ENCODE measurements at regions not wholly inside any gene's neighbourhood (a gene's known extent, or its start where the extent isn't known, plus 50 kb on each side); places are given as distances from the start of the nearest gene placed in this dataset.

DNA sequence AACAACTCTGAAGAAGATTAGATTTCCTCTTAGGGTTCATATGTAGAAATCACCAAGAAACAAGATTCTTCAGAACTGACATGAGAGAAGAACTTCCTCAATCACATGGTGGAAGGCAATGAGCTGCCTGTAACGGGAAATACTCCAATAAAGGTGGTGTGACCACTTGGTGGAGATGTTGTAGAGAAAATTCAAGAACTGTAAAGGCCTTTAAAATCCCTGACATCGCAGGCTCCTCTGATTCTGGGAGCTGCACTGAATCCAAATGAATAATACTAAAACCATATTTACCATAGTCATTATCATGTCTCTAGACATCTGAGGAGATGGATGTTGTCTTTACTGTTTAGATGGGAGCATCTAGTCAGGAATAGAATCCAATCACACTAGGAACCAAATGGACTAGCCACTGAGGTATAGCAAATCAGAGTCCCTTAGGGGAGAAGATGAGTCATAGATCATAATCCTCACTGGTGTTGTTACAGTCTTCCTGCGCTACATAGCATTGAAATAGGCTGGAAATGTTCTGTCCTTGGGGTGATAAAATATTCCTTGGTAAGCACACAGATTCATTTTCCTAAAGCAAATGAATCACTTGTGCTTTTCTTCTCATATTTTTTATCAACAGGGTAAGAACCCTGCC is 321.6 kb upstream of the TENM4 start:
- DNase-seq, result no peak

GRCh38 chr11:79758325-79758724 is 317.5 kb upstream of the TENM4 start:
- DNase-seq, result no peak

DNA sequence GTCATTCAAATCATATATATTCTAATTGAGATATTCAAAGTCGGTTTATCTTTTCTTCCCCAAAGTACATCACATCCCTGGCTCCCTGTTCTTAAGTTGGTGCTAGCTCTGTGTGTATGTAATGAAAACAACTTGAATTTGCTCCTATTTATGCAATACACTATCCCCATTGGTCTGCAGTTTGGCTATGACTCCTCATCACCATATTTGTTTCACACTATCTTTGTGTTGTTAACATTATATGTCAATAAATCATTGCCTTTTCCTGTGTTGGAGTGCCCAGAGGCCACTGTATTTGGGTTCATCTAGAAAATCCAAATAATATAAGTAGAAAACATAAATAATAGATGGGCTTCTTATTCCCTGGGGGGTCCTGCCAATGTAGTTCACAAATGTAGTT is 306.6 kb upstream of the TENM4 start:
- DNase-seq, result no peak

DNA sequence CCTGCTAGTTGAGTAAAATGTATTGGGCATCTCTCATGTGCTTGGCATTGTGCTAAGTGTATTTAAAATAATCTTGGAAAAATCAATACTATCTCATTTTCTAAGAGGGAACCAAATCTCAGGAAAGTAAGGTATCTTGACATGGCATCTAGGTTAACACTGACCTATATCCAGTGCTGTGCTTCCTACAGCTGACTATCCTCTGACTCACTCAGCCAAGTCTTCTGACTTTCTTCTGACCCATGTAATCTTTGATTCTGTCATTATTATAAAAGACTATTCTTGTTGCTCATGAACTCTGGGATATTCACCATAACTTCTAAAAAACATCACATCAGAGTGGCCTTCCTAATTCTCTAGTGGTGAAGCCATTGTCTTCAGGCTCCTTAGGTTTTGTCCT is 304.1 kb upstream of the TENM4 start:
- DNase-seq, result no peak

DNA sequence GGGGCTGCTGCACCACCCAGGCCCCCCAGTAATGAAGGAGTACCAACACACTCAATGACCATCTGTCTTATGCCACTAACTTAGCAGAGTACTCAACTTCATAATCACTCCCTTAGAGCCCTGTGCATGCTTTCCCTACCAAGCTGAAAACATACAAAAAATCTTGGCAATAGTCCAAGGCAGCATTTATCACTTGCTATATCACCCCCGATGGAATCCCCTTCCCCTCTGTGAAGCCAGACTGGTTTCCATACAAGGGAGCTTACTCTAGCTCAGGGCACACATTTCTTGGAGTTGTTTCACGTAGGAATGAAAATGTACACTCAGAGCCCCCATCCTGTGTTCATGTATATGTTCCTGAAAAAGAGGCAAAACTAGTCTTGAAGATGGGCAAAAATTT is 301.3 kb upstream of the TENM4 start:
- no peak for DNase-seq

DNA sequence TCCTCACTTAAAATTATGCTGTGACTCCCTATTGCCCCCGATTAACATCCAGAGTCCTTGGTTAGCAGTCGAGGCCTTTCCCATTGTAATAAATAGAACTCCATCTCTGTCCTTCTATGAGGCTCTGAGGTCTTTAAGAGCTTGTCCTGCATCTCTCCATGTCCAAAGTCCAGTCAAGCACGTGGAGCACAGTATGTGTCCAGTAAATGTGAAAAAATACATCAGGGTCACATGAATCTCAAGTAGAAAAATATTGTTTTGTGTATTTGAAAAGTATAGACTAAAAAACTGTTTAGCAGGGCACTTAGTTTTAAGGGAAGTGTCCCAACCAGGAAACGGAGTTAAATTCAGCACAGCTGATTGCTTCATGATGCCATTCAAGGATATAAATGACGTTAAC is 298.8 kb upstream of the TENM4 start:
- DNase-seq, result no peak

- DNase-seq, result no peak
Observed at GRCh38 chr11:79727221-79727620, 286.4 kb upstream of the TENM4 start.

GRCh38 chr11:79720115-79720514 is 279.3 kb upstream of the TENM4 start:
- DNase-seq, result no peak

- peak; percentile 68 for DNase-seq
Observed at GRCh38 chr11:79708319-79708932, 267.6 kb upstream of the TENM4 start.

DNA sequence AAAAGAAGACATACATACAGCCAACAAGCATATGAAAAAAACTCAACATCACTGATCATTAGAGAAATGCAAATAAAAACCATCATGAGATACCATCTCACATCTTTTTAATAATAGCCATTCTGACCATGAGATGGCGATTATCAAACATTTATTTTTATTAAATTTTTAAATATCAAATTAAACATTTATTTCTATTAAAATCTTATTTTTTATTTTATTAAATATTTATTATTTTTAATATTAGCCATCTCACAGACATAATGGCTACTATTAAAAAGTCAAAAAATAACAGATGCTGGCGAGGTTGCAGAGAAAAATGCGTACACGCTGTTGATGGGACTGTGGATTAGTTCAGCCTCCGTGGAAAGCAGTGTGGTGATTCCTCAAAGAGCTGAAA is 264.8 kb upstream of the TENM4 start:
- DNase-seq, result no peak

GRCh38 chr11:79702303-79702702 is 261.5 kb upstream of the TENM4 start:
- no peak for DNase-seq

GRCh38 chr11:79699246-79699645 is 258.4 kb upstream of the TENM4 start:
- no peak for DNase-seq

- no peak for DNase-seq
Observed at GRCh38 chr11:79697905-79698304, 257.1 kb upstream of the TENM4 start.

GRCh38 chr11:79694368-79694767 is 253.5 kb upstream of the TENM4 start:
- no peak for DNase-seq

- no peak for DNase-seq
Observed at GRCh38 chr11:79691445-79691844, 250.6 kb upstream of the TENM4 start.

DNA sequence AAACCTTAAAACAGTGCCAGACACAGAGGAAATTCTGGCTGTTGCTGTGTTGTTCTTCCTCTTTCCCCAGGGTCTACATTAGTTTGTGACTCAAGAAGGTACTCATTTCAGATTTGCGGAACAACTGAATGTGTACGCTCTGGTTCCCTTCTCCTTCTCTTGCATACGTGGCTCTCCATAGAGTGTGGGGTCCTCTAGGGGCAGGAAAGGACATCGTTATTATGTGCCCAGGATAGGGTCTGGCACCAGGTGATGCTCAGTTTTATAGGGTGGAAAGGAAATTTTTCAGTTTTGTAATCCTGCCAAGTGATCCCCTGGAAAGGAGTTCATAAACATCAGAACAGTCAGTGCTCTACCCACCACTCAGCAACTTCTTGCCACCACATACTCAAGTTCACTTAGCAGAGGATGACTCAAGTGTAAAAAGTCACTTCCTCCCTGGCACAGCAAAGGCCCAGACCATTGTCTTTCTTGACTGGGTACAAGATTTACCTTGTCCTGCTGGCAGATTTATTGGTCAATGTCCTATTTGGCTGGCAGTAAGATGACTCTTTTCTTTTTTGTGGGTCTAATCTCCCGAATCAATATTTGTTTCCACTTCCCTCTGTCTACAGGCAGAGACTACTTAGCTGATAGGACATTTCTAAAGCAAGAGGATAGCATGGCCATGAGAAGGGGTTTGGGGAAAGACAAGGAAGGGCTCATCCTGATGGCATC is 246.0 kb upstream of the TENM4 start:
- DNase-seq, result no peak

DNA sequence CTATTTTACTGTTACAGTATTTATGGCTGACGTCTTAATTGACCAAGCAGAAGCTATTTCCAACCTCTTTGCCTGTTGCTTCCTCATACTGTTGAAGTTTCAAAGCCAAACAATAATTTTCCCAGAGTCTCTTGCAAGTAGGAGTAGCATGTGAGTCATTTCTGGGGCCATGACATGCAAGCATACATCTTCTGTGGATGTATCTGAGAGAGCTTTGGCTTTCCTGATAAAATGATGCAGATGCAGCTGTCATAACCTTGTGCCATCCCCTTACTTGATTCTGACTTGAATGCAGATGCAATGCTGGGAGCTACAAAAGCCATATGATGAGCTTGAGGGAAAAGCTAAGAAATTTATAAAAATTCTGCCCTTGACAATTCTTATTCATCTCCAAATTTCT is 243.1 kb upstream of the TENM4 start:
- no peak for DNase-seq

DNA sequence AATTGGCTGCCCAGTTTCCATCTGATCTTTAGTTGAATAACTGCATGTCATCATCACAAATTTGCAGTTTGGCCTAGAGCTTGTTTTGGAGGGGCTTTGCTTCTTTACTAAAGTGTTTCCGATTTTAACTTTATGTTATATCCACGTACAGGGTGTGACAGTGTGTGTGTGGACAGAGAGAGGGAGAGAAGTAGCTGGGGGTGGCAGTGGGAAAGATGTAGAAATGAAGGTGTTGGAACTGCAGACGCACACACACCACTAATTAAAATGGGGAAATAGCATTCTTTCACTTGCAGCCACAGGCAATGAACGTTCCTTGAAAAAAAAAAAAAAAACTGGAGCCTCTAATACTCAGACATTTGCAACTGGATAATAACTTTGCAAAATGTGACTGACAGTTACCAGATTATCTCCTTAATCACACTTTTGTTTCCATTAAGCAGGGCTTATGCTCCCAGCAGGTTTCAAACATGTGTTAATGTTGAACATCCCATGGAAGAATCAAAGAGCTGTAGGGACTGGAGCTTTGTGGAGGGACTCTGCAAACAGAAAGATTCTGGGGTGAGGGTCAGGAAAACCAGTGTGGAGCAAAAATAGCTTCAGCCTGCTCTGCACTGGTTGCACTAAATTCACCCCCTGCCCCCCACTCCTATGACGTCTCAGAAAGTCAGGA is 238.1 kb upstream of the TENM4 start:
- no peak for DNase-seq

DNA sequence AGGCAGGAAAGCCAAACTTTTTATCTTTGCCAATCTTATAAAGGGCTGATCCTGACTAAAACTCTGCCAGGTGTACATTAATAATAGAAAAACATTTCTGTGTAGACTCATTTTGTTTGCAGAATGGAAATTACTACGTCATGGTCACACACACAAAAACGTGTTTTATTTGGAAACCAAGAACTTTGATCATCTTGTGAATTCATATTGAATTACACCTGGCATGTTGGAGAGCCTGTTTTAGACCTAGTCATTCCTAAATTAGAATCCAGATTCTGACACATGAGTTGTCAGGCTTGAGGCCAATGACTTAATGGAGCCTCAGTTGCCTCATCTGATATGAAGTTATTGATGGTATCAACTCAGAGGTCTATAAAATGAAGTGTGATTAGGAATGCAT is 235.6 kb upstream of the TENM4 start:
- no peak for DNase-seq

DNA sequence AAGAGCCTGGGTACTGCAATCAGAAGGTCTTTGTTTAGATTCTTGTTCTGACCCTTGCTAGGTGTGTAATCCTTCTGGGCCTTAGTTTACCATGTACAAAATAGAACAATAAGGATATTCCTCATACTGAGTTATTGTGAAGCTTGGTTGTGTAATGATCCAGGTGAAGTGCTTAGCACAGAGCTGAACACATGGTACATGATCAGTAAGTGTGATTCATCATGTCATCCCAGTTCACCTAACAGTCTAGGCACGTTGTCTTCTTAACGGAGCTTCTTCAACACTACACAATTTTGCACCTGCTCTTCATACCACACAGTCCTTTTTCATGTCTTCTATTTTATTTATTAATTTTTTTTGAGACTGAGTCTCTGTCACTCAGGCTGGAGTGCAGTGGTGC is 234.3 kb upstream of the TENM4 start:
- no peak for DNase-seq

DNA sequence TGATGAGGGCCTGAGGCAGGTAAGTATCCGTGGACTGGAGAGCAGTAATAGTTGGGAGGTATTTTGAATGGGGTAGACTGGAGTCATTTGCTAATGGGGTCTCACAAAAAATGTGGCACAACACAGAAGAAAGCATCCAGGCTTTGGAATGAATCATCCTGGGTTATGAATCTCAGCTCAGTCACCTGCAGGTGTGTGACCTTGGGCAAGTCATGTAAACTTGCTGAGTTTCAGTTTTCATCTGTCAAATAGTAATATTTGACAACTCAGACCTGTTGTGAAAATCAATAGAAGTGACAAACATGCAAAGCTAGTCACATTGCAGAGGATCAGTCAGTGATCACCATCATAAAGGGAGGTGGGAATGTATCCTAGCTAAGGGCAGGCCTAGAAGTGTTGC is 232.0 kb upstream of the TENM4 start:
- no peak for DNase-seq

DNA sequence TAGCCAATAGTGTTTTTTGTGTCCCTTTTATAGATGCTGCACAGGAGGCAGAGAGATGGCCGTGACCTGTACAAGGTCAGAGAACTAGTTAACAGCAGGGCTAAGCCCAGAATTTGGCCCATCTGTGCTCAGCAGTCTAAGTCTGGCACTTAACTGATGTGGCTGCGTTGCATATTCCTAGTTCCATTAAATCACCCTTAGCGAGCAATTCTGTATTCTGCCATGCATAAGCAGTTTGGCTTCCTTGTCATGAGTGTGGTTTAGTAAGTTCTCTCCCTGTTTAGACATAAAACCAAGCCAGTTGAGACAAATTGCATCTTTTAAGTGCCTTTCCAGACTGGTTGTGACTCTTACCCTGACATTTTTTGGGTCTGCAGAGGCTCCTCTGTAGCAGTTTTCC is 230.6 kb upstream of the TENM4 start:
- DNase-seq, result no peak

DNA sequence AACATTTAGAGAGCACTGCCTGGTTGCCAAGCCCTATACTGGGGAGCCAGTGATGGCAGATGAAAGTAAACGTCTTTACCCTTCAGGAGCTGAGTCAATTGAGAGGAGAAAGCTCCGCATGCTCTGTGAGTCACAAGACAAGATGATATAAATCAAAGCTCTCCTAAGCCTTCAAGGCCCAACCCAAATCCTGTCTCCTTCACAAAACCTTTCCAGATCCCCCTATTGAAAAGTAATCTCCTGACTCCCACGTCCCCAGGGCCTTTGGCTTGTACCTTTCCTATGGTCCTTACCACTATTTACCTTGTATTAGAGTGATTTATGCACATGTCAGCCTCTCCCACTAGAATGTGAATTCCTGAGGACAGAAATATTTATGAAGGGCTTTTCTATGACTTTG is 230.1 kb upstream of the TENM4 start:
- no peak for DNase-seq

DNA sequence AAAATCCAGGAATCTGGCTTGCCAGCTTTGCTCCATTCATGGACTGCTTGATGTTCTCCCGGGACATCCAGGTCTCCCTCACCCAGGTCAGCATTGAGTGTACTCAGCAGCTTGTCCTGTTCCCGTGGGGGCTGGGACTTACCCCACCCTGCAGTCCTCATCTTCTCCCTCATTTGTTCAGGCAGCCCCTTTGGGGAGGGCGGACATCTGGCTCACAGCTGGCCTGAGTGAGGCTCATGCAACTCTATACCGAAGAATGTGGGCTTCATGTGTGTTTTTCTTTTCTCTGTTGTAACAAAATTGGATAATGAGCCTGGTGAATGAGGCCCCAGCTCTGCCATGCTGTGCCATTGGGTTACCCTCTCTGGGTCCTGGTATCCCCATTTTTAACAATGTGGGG is 227.7 kb upstream of the TENM4 start:
- DNase-seq, result no peak
